ENCODE measurements at regions not wholly inside any gene's neighbourhood (a gene's known extent, or its start where the extent isn't known, plus 50 kb on each side); places are given as distances from the start of the nearest gene placed in this dataset.
A peak's percentile ranks its signal among the peaks of the same experiment; 100 is the strongest.

- peak; percentile 95 for DNase-seq (ENCODE audit: low read depth)
- H3K4me3 ChIP-seq (ENCODE audit: low read depth, low read length): no peak overlapping the region
- TF ChIP-seq CTCF (IDR thresholded peaks at IDR 0.05; ENCODE audit: control insufficient read depth, extremely low read depth, insufficient read depth): no peak
Measured at GRCh38 chr5:108661590-108662219, 86.0 kb upstream of the FER start.

- no peak overlapping the region for H3K4me3 ChIP-seq (ENCODE audit: low read depth, low read length)
- TF ChIP-seq CTCF (IDR thresholded peaks at IDR 0.05; ENCODE audit: control insufficient read depth, extremely low read depth, insufficient read depth): no peak
- no peak for DNase-seq (ENCODE audit: low read depth)
Measured at GRCh38 chr5:108661024-108661423, 86.7 kb upstream of the FER start.

GRCh38 chr5:108660291-108660690 lies 87.4 kb upstream of the FER start:
- no peak overlapping the region for H3K4me3 ChIP-seq (ENCODE audit: low read depth, low read length)
- DNase-seq (ENCODE audit: low read depth): no peak
- TF ChIP-seq CTCF (IDR thresholded peaks at IDR 0.05; ENCODE audit: control insufficient read depth, extremely low read depth, insufficient read depth): no peak

GRCh38 chr5:108659531-108659930 lies 88.2 kb upstream of the FER start:
- H3K4me3 ChIP-seq (ENCODE audit: low read depth, low read length): no peak overlapping the region
- no peak for DNase-seq (ENCODE audit: low read depth)
- no peak for TF ChIP-seq CTCF (IDR thresholded peaks at IDR 0.05; ENCODE audit: control insufficient read depth, extremely low read depth, insufficient read depth)

GRCh38 chr5:108655750-108656450 lies 91.8 kb upstream of the FER start:
- TF ChIP-seq CTCF (IDR thresholded peaks at IDR 0.05; ENCODE audit: control insufficient read depth, extremely low read depth, insufficient read depth): no peak
- no peak overlapping the region for H3K4me3 ChIP-seq (ENCODE audit: low read depth, low read length)
- no peak for DNase-seq (ENCODE audit: low read depth)

GRCh38 chr5:108654051-108654450 lies 93.6 kb upstream of the FER start:
- DNase-seq (ENCODE audit: low read depth): no peak
- no peak overlapping the region for H3K4me3 ChIP-seq (ENCODE audit: low read depth, low read length)
- TF ChIP-seq CTCF (IDR thresholded peaks at IDR 0.05; ENCODE audit: control insufficient read depth, extremely low read depth, insufficient read depth): no peak

- DNase-seq (ENCODE audit: low read depth): no peak
- no peak overlapping the region for H3K4me3 ChIP-seq (ENCODE audit: low read depth, low read length)
- no peak for TF ChIP-seq CTCF (IDR thresholded peaks at IDR 0.05; ENCODE audit: control insufficient read depth, extremely low read depth, insufficient read depth)
Measured at GRCh38 chr5:108653201-108653600, 94.5 kb upstream of the FER start.

Measured in LNCaP clone FGC (cell line).